BLaER1 (cell line): ENCODE measurements at regions not wholly inside any gene's neighbourhood (a gene's known extent, or its start where the extent isn't known, plus 50 kb on each side); places are given as distances from the start of the nearest gene placed in this dataset.

Experiments
- H3K27ac ChIP-seq: shearing (Covaris generic); formaldehyde crosslinking; 2 replicates; pipeline ENCODE4 v1.8.1; 2022
- H3K27me3 ChIP-seq: shearing (Covaris generic); formaldehyde crosslinking; 2 replicates; pipeline ENCODE4 v1.8.1; 2022
- H3K36me3 ChIP-seq: shearing (Covaris generic); formaldehyde crosslinking; 2 replicates; pipeline ENCODE4 v1.8.1; 2022
- H3K4me1 ChIP-seq: shearing (Covaris generic); formaldehyde crosslinking; 2 replicates; pipeline ENCODE4 v1.8.1; 2022
- H3K4me2 ChIP-seq: shearing (Covaris generic); formaldehyde crosslinking; 2 replicates; pipeline ENCODE4 v1.8.1; 2022
- H3K4me3 ChIP-seq: shearing (Covaris generic); formaldehyde crosslinking; 2 replicates; pipeline ENCODE4 v1.8.1; 2022
- H3K9ac ChIP-seq: shearing (Covaris generic); formaldehyde crosslinking; 2 replicates; pipeline ENCODE4 v1.8.1; 2022
- H3K9me3 ChIP-seq: shearing (Covaris generic); formaldehyde crosslinking; 2 replicates; pipeline ENCODE4 v1.8.1; 2022
- H4K20me1 ChIP-seq: shearing (Covaris generic); formaldehyde crosslinking; 2 replicates; pipeline ENCODE4 v1.8.1; 2022
- Cebpa-rat ChIP-seq: shearing (Covaris generic); IDR thresholded peaks from 2 replicates; pipeline ENCODE4 v1.8.1; 2022

GRCh38 chr4:24315056-24315455 lies 269.3 kb downstream of the DHX15 start:
- Histone ChIP-seq H3K9me3 (no peaks in the 10 kb centered on the region), H3K27ac (no peak overlapping the region), H3K36me3 (no peaks in the 10 kb centered on the region), H3K9ac (no peak overlapping the region), H3K27me3 (no peaks in the 10 kb centered on the region), H3K4me1 (peaks cover 14% of the 10 kb centered on the region), H3K4me2 (no peak overlapping the region), H4K20me1 (no peaks in the 10 kb centered on the region), H3K4me3 (no peak overlapping the region)
- no peak for TF ChIP-seq Cebpa-rat

GRCh38 chr4:24312261-24312913 lies 272.0 kb downstream of the DHX15 start:
- no peaks in the 10 kb centered on the region for H4K20me1 ChIP-seq
- H3K27ac ChIP-seq: no peak overlapping the region
- no peak overlapping the region for H3K4me3 ChIP-seq
- no peaks in the 10 kb centered on the region for H3K27me3 ChIP-seq
- TF ChIP-seq Cebpa-rat: no peak
- no peaks in the 10 kb centered on the region for H3K36me3 ChIP-seq
- H3K9ac ChIP-seq: no peak overlapping the region
- H3K4me1 ChIP-seq: peaks cover 14% of the 10 kb centered on the region
- H3K9me3 ChIP-seq: no peaks in the 10 kb centered on the region
- H3K4me2 ChIP-seq: peak overlapping the region; percentile 55

DNA sequence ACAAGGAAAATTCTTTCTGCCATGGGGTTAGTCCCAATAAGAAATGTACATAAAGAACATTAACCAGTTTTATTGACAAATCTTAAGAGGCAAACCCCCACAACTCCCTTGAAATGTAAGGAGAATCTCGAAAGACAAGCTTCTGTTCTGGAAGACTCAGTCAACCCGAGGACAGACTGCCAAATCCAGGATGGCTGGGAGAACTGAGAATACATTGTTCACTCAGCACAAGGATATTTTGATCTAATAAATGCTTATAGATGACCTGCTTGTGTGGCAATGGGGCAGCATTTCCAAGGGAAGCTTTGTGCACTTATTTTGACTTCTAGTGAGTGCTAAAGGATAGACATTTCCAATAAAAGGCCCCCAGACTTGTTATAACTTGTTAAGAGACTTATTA lies 280.4 kb downstream of the DHX15 start:
- no peak overlapping the region for H3K4me3 ChIP-seq
- no peaks in the 10 kb centered on the region for H3K4me1 ChIP-seq

DNA sequence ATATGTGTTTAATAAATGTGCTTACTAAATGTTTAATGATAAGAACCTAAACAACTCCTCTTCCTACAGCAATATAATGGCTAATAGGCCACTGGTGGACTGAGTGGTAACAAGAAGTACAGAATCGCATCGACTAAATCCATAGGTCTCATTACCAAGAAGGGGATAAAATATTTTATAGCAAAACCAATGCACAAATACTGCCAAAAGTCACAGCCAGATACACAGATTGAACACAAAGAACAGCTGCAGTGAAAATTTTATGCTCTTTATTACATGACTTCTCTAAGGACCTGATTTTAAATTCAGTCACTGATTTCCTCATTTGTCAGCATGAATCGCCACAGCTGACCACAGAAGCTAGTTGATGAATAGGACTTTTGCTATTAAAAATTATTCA lies 285.4 kb downstream of the DHX15 start:
- TF ChIP-seq Cebpa-rat: no peak
- Histone ChIP-seq H3K4me1 (no peaks in the 10 kb centered on the region), H3K27ac (no peak overlapping the region), H3K4me3 (no peak overlapping the region), H4K20me1 (no peaks in the 10 kb centered on the region), H3K36me3 (no peaks in the 10 kb centered on the region), H3K9ac (no peak overlapping the region), H3K9me3 (peaks cover 4% of the 10 kb centered on the region; the same call in 1 of the 2 replicates), H3K4me2 (no peak overlapping the region), H3K27me3 (no peaks in the 10 kb centered on the region)

More for the DNA sequence above, 280.4 kb downstream of the DHX15 start:
- H3K9ac ChIP-seq: no peak overlapping the region
- no peaks in the 10 kb centered on the region for H3K36me3 ChIP-seq
- no peaks in the 10 kb centered on the region for H4K20me1 ChIP-seq
- no peak overlapping the region for H3K27ac ChIP-seq
- no peaks in the 10 kb centered on the region for H3K27me3 ChIP-seq
- no peak overlapping the region for H3K4me2 ChIP-seq
- H3K9me3 ChIP-seq: peaks cover 4% of the 10 kb centered on the region; the same call in 1 of the 2 replicates
- TF ChIP-seq Cebpa-rat: no peak

GRCh38 chr4:24287096-24287495 lies 297.3 kb downstream of the DHX15 start:
- no peak for TF ChIP-seq Cebpa-rat
- Histone ChIP-seq H3K9me3 (no peaks in the 10 kb centered on the region), H3K4me1 (no peaks in the 10 kb centered on the region), H3K9ac (no peak overlapping the region), H3K4me2 (no peak overlapping the region), H3K4me3 (no peak overlapping the region), H3K36me3 (no peaks in the 10 kb centered on the region), H4K20me1 (no peaks in the 10 kb centered on the region), H3K27ac (no peak overlapping the region), H3K27me3 (no peaks in the 10 kb centered on the region)

- Histone ChIP-seq H3K9ac (no peak overlapping the region), H3K4me1 (no peaks in the 10 kb centered on the region), H3K4me3 (no peak overlapping the region), H4K20me1 (no peaks in the 10 kb centered on the region), H3K27ac (no peak overlapping the region), H3K27me3 (no peaks in the 10 kb centered on the region), H3K4me2 (no peak overlapping the region), H3K36me3 (no peaks in the 10 kb centered on the region), H3K9me3 (no peaks in the 10 kb centered on the region)
- no peak for TF ChIP-seq Cebpa-rat
These were observed 298.6 kb downstream of the DHX15 start for GRCh38 chr4:24285759-24286158.

DNA sequence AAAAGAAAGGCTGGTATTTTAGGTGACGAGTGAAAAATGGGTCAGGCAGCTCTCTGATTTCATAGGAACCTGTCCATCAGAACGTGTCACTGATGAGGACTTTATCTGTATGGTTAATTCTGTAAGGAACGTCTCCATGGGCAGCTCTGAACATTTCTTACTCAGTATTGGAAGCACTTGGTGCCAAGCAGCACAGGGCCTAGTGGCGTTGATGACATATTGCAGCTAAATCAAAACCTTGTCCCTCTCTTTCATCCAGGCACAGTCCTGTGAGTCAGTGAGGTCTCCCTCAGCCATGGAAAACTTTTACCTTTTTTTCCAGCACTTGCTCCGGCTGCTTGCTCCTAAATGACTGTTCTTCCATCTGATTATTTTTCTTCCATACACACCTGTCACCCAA lies 301.9 kb downstream of the DHX15 start:
- H3K27me3 ChIP-seq: no peaks in the 10 kb centered on the region
- no peaks in the 10 kb centered on the region for H4K20me1 ChIP-seq
- no peak overlapping the region for H3K9ac ChIP-seq
- H3K4me2 ChIP-seq: no peak overlapping the region
- no peaks in the 10 kb centered on the region for H3K4me1 ChIP-seq
- no peaks in the 10 kb centered on the region for H3K36me3 ChIP-seq
- H3K9me3 ChIP-seq: no peaks in the 10 kb centered on the region
- H3K4me3 ChIP-seq: no peak overlapping the region
- no peak overlapping the region for H3K27ac ChIP-seq
- TF ChIP-seq Cebpa-rat: no peak

DNA sequence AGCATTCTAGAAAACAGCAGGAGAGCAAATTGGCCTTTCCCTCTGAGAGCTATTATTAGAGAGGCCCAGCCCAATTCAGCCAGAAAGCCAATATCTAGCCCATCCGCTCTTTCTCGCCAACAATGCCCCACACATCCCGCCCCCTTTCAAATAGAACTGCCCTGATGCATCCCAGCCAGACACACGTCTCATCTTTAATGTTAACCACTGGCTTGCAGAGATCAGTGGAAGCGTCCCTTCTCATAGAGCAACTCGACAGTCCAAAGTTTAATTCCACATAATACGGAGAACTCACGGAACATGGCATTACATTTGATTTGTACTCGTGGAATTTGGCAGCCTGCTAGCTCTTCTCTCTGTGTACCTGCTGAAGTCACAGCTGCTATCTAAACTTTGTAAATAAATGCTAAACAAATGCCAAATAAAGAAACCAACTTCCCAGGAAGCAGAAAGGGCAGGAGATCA lies 304.4 kb downstream of the DHX15 start:
- no peaks in the 10 kb centered on the region for H3K27me3 ChIP-seq
- no peak overlapping the region for H3K4me3 ChIP-seq
- no peaks in the 10 kb centered on the region for H3K9me3 ChIP-seq
- no peaks in the 10 kb centered on the region for H4K20me1 ChIP-seq
- H3K4me1 ChIP-seq: no peaks in the 10 kb centered on the region
- H3K36me3 ChIP-seq: no peaks in the 10 kb centered on the region
- H3K9ac ChIP-seq: no peak overlapping the region
- TF ChIP-seq Cebpa-rat: no peak
- no peak overlapping the region for H3K27ac ChIP-seq
- H3K4me2 ChIP-seq: no peak overlapping the region

DNA sequence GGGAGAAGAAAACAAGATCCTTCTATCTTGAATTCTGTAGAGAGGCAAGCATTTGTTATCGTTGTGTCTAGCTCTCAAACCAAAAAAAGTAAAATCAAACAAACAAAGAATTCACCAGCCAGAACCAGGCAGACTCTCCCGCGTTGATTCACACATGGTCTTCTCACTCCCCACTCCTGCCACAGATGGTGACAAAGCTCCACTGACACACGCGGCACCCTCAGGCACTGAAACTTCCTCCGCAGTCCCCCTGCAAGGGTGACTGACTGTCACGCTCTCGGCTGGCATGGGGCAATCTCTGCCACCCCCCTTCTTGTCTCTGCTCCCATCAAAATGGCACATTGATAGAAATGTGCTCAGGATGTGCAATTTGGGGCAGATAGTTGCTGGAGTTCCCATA lies 304.9 kb downstream of the DHX15 start:
- Histone ChIP-seq H3K9me3 (no peaks in the 10 kb centered on the region), H3K36me3 (no peaks in the 10 kb centered on the region), H3K4me1 (no peaks in the 10 kb centered on the region), H3K4me3 (no peak overlapping the region), H4K20me1 (no peaks in the 10 kb centered on the region), H3K27ac (no peak overlapping the region), H3K4me2 (no peak overlapping the region), H3K9ac (no peak overlapping the region), H3K27me3 (no peaks in the 10 kb centered on the region)
- TF ChIP-seq Cebpa-rat: no peak

- H4K20me1 ChIP-seq: no peaks in the 10 kb centered on the region
- no peak overlapping the region for H3K27ac ChIP-seq
- no peaks in the 10 kb centered on the region for H3K27me3 ChIP-seq
- no peaks in the 10 kb centered on the region for H3K36me3 ChIP-seq
- H3K4me1 ChIP-seq: no peaks in the 10 kb centered on the region
- no peak overlapping the region for H3K4me3 ChIP-seq
- no peak for TF ChIP-seq Cebpa-rat
- no peaks in the 10 kb centered on the region for H3K9me3 ChIP-seq
- H3K4me2 ChIP-seq: no peak overlapping the region
- no peak overlapping the region for H3K9ac ChIP-seq
These were observed 305.7 kb downstream of the DHX15 start for GRCh38 chr4:24278693-24279092.

GRCh38 chr4:24274381-24274941 lies 309.9 kb downstream of the DHX15 start:
- Histone ChIP-seq H3K9ac (no peak overlapping the region), H3K4me3 (no peak overlapping the region), H3K27ac (no peak overlapping the region), H3K9me3 (no peaks in the 10 kb centered on the region), H3K4me2 (no peak overlapping the region), H4K20me1 (no peaks in the 10 kb centered on the region), H3K27me3 (no peaks in the 10 kb centered on the region), H3K4me1 (no peaks in the 10 kb centered on the region), H3K36me3 (no peaks in the 10 kb centered on the region)
- no peak for TF ChIP-seq Cebpa-rat
